VCaP (cell line): ENCODE measurements at regions not wholly inside any gene's neighbourhood (a gene's known extent, or its start where the extent isn't known, plus 50 kb on each side); places are given as distances from the start of the nearest gene placed in this dataset.

Source experiments
- H3K27ac ChIP-seq: fragments of 450-650 bp; 2 replicates; pipeline ENCODE4 v1.5.1; 2017
- TF ChIP-seq, protein P1 (sequence below): fragments of 450-650 bp; conservative IDR thresholded peaks from 2 replicates; pipeline ENCODE4 v1.5.1; 2017; ENCODE audit warnings: mild to moderate bottlenecking, moderate library complexity

GRCh38 chr16:73186752-73187601, 139.0 kb upstream of the ZFHX3 start:
- TF ChIP-seq, protein P1, sequence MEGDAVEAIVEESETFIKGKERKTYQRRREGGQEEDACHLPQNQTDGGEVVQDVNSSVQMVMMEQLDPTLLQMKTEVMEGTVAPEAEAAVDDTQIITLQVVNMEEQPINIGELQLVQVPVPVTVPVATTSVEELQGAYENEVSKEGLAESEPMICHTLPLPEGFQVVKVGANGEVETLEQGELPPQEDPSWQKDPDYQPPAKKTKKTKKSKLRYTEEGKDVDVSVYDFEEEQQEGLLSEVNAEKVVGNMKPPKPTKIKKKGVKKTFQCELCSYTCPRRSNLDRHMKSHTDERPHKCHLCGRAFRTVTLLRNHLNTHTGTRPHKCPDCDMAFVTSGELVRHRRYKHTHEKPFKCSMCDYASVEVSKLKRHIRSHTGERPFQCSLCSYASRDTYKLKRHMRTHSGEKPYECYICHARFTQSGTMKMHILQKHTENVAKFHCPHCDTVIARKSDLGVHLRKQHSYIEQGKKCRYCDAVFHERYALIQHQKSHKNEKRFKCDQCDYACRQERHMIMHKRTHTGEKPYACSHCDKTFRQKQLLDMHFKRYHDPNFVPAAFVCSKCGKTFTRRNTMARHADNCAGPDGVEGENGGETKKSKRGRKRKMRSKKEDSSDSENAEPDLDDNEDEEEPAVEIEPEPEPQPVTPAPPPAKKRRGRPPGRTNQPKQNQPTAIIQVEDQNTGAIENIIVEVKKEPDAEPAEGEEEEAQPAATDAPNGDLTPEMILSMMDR: no peak
- no peak overlapping the region for H3K27ac ChIP-seq

- TF ChIP-seq, protein P1: no peak
- H3K27ac ChIP-seq: no peak overlapping the region
Measured at GRCh38 chr16:73185737-73186136, 137.8 kb upstream of the ZFHX3 start.

DNA sequence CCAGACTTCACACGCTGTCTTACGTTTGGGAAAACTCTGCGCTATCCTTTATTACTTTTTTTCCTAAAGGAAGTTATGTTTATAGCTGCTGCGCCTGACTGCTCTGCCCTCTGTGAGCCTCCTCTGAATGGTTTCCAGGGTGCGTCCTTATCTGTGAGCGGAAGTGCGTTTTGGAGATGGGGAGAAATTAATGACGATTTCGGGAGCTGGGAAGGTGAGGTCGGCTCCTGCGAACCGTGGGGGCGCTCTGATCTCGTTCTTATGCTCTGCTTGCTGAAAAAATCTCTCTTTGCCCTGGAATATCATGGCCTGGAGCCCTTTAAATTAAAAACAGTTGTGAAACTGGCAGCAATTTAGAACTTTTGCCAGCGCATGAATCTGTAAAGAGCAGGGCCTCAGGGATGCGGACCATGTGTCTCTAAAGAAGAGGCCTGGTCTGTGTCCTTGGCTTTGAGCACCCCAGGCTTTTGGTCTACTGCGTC, 135.7 kb upstream of the ZFHX3 start:
- H3K27ac ChIP-seq: no peak overlapping the region
- TF ChIP-seq, protein P1: no peak

GRCh38 chr16:73179705-73180331, 131.9 kb upstream of the ZFHX3 start:
- peak overlapping the region; percentile 54 for H3K27ac ChIP-seq
- TF ChIP-seq, protein P1: no peak

DNA sequence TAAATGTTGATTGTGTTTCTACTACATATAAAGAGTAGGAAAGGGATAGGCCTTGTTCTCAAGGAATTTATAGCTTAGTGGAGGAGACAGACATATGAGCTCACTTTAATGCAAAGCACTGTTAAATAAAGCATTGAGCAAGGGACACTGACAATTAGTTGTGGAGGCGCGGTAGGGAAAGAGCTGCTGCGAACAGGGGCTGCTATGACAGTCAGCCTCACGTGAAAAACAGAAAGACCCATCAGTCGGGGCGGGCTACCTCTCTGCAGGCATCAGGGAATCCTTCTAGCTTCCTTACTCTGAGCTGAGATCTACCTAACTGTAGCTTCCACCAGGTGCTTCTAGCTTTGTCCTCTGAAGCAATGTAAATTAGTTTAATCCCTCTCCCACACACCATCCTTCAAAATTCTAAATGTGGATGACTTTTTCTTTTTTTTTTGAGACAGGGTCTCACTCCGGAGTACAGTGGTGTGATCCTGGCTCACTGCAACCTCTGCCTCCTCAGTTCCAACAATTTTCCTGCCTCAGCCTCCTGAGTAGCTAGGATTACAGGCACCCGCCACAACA, 129.9 kb upstream of the ZFHX3 start:
- H3K27ac ChIP-seq: 0 out of 2 replicates have a peak overlapping the region, but pooled peaks have one; percentile 16
- TF ChIP-seq, protein P1: no peak

GRCh38 chr16:73176577-73177013, 128.7 kb upstream of the ZFHX3 start:
- H3K27ac ChIP-seq: no peak overlapping the region
- TF ChIP-seq, protein P1: no peak

DNA sequence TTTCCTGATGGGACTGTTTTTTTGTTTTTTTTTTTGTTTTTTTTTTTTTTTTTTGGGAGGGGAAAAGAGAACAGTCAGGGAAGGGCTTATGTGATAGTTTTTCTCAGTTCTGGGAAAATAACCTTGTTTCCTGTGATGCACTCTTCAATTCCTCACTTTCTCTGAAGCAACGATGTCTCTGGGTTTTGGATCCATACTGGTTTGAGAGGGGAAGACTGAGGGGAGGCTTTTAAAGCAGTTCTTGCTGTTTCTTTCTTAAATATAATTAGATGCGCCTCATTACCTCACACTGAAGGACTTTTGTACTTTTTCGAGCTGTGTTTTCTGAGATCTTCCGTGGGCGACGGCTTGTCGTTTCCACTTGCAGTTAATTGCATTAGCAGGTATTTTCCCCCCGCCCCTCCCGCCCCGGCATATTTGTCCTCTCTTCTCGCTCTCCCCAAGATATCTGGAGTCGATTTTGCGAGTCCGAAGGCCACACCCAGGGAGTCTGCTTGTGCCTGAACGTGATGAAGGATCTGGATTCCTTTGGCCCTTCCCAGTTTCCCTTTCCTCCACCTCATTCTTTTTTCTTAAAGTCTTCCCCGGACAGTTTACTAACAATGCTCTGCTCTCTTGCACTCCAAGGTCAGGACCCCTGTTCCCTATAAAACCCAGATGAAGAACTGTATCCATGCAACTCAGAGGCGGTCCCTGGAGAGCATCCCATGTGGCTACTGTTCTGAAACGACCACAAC, 125.2 kb upstream of the ZFHX3 start:
- peak overlapping the region; percentile 83 for H3K27ac ChIP-seq
- TF ChIP-seq, protein P1: no peak
